ENCODE measurements at regions not wholly inside any gene's neighbourhood (a gene's known extent, or its start where the extent isn't known, plus 50 kb on each side); places are given as distances from the start of the nearest gene placed in this dataset.

DNA sequence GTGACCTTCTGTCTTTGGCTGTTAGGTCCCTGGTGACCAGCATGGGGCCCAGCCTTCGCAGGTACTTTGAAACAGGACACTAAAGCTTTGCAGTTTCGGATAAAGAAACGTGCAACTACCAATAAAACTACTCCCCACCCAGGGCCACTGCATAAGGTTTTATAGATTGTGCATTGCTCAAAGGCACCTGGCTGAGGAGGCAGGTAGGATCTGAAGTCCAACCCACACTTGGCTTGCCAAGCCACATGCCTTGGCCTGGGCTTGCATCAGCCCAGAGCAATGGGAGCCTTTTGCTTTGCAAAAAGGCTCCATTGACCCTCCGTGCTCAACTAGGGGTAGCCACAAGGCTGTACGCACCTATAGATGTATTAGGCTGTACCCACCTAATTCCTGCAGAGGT lies 84.4 kb upstream of the SYT6 start:
- H3K27me3 ChIP-seq, result no peaks in the 10 kb centered on the region
- intact Hi-C loops (cut with DNase I), result no loop called here
- WGBS, 4 donors, result 68 to 94% (median 78%) methylated on average over 5 of the region's 5 CpGs

DNA sequence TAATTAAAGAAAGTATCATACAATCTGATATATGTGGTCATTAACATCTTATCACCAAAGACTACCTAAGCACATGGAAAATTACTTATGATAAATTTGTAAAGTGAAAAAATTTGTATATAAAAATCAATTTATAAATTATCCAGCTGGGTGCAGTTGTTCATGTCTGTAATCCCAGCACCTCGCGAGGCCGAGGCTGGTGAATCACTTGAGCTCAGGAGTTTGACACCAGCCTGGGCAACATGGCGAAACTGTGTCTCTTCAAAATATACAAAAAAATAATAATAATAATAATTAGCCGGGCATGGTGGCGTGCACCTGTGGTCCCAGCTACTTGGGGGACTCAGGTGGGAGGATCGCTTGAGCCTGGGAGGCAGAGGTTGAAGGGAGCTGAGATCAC lies 82.8 kb upstream of the SYT6 start:
- no peak for TF ChIP-seq POLR2A (IDR thresholded peaks at IDR 0.05)
- TF ChIP-seq, protein P1, sequence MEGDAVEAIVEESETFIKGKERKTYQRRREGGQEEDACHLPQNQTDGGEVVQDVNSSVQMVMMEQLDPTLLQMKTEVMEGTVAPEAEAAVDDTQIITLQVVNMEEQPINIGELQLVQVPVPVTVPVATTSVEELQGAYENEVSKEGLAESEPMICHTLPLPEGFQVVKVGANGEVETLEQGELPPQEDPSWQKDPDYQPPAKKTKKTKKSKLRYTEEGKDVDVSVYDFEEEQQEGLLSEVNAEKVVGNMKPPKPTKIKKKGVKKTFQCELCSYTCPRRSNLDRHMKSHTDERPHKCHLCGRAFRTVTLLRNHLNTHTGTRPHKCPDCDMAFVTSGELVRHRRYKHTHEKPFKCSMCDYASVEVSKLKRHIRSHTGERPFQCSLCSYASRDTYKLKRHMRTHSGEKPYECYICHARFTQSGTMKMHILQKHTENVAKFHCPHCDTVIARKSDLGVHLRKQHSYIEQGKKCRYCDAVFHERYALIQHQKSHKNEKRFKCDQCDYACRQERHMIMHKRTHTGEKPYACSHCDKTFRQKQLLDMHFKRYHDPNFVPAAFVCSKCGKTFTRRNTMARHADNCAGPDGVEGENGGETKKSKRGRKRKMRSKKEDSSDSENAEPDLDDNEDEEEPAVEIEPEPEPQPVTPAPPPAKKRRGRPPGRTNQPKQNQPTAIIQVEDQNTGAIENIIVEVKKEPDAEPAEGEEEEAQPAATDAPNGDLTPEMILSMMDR (IDR thresholded peaks at IDR 0.05), result no peak
- H3K36me3 ChIP-seq (replicated peaks in 1 of 2), result no peaks in the 10 kb centered on the region
- 55 to 69% (median 66%) methylated on average over 7 of the region's 7 CpGs for WGBS, 4 donors
- H3K4me1 ChIP-seq (replicated peaks in 1 of 2), result no peaks in the 10 kb centered on the region
- intact Hi-C loops (cut with DNase I), result no loop called here
- no peaks in the 10 kb centered on the region for H3K27me3 ChIP-seq
- H3K4me3 ChIP-seq, result no peak overlapping the region
- no peaks in the 10 kb centered on the region for H3K9me3 ChIP-seq (replicated peaks in 1 of 3)
- H3K27ac ChIP-seq, result no peak overlapping the region
- DNase-seq, result peak in 2 of 7 donors; percentile 28 to 31

More for the DNA sequence above, 84.4 kb upstream of the SYT6 start:
- H3K4me1 ChIP-seq (replicated peaks in 1 of 2), result no peaks in the 10 kb centered on the region
- no peak for DNase-seq
- H3K36me3 ChIP-seq (replicated peaks in 1 of 2), result no peaks in the 10 kb centered on the region
- no peak overlapping the region for H3K4me3 ChIP-seq
- H3K27ac ChIP-seq, result no peak overlapping the region
- TF ChIP-seq, protein P1 (IDR thresholded peaks at IDR 0.05), result no peak
- TF ChIP-seq POLR2A (IDR thresholded peaks at IDR 0.05), result no peak
- H3K9me3 ChIP-seq (replicated peaks in 1 of 3), result no peaks in the 10 kb centered on the region

DNA sequence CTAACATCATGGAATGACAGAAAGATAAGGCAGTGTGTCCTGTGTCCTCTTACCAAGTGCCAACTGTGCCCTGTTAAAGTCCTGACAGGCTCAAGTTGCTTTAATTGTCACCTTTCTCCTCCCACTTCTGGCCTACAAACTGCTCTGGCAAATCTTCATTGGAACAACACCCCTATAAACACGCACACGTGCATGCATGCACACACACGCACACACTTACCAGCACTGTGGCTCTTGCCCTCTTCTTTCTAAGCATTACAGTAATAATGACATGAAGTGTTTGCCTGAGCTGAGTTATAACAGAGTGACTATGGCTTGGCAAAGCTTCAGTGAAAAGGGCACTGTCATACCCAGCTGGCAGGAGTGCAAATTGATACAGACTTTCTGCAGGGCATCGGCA lies 82.3 kb upstream of the SYT6 start:
- Histone ChIP-seq H3K9me3 (replicated peaks in 1 of 3) (no peaks in the 10 kb centered on the region), H3K4me3 (no peak overlapping the region), H3K27me3 (no peaks in the 10 kb centered on the region), H3K36me3 (replicated peaks in 1 of 2) (no peaks in the 10 kb centered on the region), H3K4me1 (replicated peaks in 1 of 2) (no peaks in the 10 kb centered on the region), H3K27ac (no peak overlapping the region)
- WGBS, 4 donors, result 47 to 55% (median 51%) methylated on average over 4 of the region's 4 CpGs
- intact Hi-C loops (cut with DNase I), result no loop called here
- DNase-seq, result peak in 3 of 7 donors; percentile 20 to 56 (median 25)
- TF ChIP-seq, protein P1 (IDR thresholded peaks at IDR 0.05), result no peak
- no peak for TF ChIP-seq POLR2A (IDR thresholded peaks at IDR 0.05)

DNA sequence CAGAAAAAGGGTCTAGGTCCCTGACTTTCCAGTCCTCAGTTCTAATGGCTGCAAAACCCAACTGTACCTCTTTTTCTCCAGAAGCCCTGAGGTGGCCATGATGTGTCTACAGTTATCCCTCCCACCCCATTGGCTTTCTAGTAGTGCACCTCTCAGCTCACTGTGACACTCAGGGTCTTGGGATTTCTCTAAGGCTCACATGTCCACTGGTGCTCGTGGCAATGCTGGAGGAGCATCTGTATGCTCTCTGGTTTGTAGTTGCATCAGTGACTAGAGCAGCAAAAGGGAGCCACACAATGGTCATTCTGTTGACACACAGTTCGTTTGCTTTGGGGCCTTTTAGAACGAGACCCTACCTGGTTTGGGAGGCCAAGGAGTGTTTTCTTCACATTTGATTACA lies 81.6 kb upstream of the SYT6 start:
- H3K27ac ChIP-seq, result no peak overlapping the region
- H3K4me1 ChIP-seq (replicated peaks in 1 of 2), result no peaks in the 10 kb centered on the region
- no peak for DNase-seq
- no peak overlapping the region for H3K4me3 ChIP-seq
- no peaks in the 10 kb centered on the region for H3K36me3 ChIP-seq (replicated peaks in 1 of 2)
- H3K9me3 ChIP-seq (replicated peaks in 1 of 3), result no peaks in the 10 kb centered on the region
- intact Hi-C loops (cut with DNase I), result no loop called here
- WGBS, 4 donors, result 62 to 75% (median 74%) methylated on average over 2 to 3 of the region's 3 CpGs
- H3K27me3 ChIP-seq, result no peaks in the 10 kb centered on the region
- no peak for TF ChIP-seq POLR2A (IDR thresholded peaks at IDR 0.05)
- TF ChIP-seq, protein P1 (IDR thresholded peaks at IDR 0.05), result no peak

All from adrenal gland (tissue), 9 donors.